OCI-LY1 (cell line): ENCODE measurements at regions not wholly inside any gene's neighbourhood (a gene's known extent, or its start where the extent isn't known, plus 50 kb on each side); places are given as distances from the start of the nearest gene placed in this dataset.

Experiments used
- H2AFZ ChIP-seq: fragments of 200-600 bp; sonication (generic), shearing (Covaris generic); 2 replicates; pipeline ENCODE4 v1.6.0; 2014; ENCODE audit warnings: antibody characterized with exemption, mild to moderate bottlenecking, low read length
- H3F3A ChIP-seq: fragments of 200-600 bp; sonication (generic), shearing (Covaris generic); 2 replicates; pipeline ENCODE4 v1.6.0; 2014; ENCODE audit warnings: mild to moderate bottlenecking, antibody characterized with exemption, low read length, moderate library complexity; ENCODE audit not compliant: insufficient read depth
- H3K27ac ChIP-seq: fragments of 200-600 bp; sonication (generic); 2 replicates; pipeline ENCODE4 v1.5.1; 2014; ENCODE audit warnings: low read length, mixed run types, mild to moderate bottlenecking, low read depth; ENCODE audit not compliant: poor library complexity, severe bottlenecking
- H3K27me3 ChIP-seq: fragments of 200-600 bp; sonication (generic); 2 replicates; pipeline ENCODE4 v1.6.0; 2014; ENCODE audit warnings: antibody characterized with exemption, mild to moderate bottlenecking, low read length, moderate library complexity; ENCODE audit not compliant: insufficient read depth
- H3K36me3 ChIP-seq: fragments of 200-600 bp; sonication (generic); 2 replicates; pipeline ENCODE4 v1.6.1; 2014; ENCODE audit warnings: mild to moderate bottlenecking, antibody characterized with exemption, low read length, moderate library complexity, mixed read lengths; ENCODE audit not compliant: insufficient read depth
- H3K4me1 ChIP-seq: fragments of 200-600 bp; sonication (generic); 2 replicates; pipeline ENCODE4 v1.5.1; 2014; ENCODE audit warnings: mild to moderate bottlenecking, low read length, moderate library complexity; ENCODE audit not compliant: insufficient read depth, severe bottlenecking
- H3K4me2 ChIP-seq: fragments of 200-600 bp; sonication (generic), shearing (Covaris generic); 2 replicates; pipeline ENCODE4 v1.6.1; 2014; ENCODE audit warnings: low read length
- H3K4me3 ChIP-seq: fragments of 200-600 bp; sonication (generic); 2 replicates; pipeline ENCODE4 v1.5.1; 2014; ENCODE audit warnings: low read length, low read depth, mild to moderate bottlenecking, mixed read lengths; ENCODE audit not compliant: poor library complexity, severe bottlenecking
- H3K79me2 ChIP-seq: fragments of 200-600 bp; shearing (Covaris generic); 2 replicates; pipeline ENCODE4 v1.6.1; 2016; ENCODE audit warnings: mixed run types, low read length, mixed read lengths; ENCODE audit not compliant: insufficient read depth
- H3K9ac ChIP-seq: fragments of 200-600 bp; sonication (generic), shearing (Covaris generic); 2 replicates; pipeline ENCODE4 v1.6.1; 2014; ENCODE audit warnings: mild to moderate bottlenecking, low read length, mixed read lengths
- H3K9me2 ChIP-seq: fragments of 200-600 bp; sonication (generic), shearing (Covaris generic); 2 replicates; pipeline ENCODE4 v1.6.1; 2014; ENCODE audit warnings: low read depth, mild to moderate bottlenecking, low read length, mixed read lengths
- H3K9me3 ChIP-seq: fragments of 200-600 bp; shearing (Covaris generic); 2 replicates; pipeline ENCODE4 v1.6.1; 2014; ENCODE audit warnings: low read length, mixed read lengths
- H4K20me1 ChIP-seq: fragments of 200-600 bp; sonication (generic), shearing (Covaris generic); 2 replicates; pipeline ENCODE4 v1.6.0; 2016; ENCODE audit warnings: mild to moderate bottlenecking, low read length; ENCODE audit not compliant: insufficient read depth
- CTCF ChIP-seq: fragments of 200-600 bp; sonication (generic), shearing (Covaris generic); IDR thresholded peaks from 2 replicates; pipeline ENCODE4 v1.5.1; 2017; ENCODE audit warnings: mild to moderate bottlenecking, antibody characterized with exemption, low read length, moderate library complexity, mixed read lengths
- EZH2 ChIP-seq: fragments of 200-600 bp; sonication (generic), shearing (Covaris generic); IDR thresholded peaks from 2 replicates; pipeline ENCODE4 v1.8.0; 2017; ENCODE audit warnings: borderline replicate concordance, mixed run types, mild to moderate bottlenecking, antibody characterized with exemption, low read length, moderate library complexity, mixed read lengths

GRCh38 chr3:72341380-72341770 is 506.9 kb downstream of the SHQ1 start:
- H3K4me2 ChIP-seq: no peak overlapping the region
- H3K27ac ChIP-seq: no peak overlapping the region
- no peaks in the 10 kb centered on the region for H3K9me2 ChIP-seq
- no peak overlapping the region for H3K4me3 ChIP-seq
- no peaks in the 10 kb centered on the region for H3F3A ChIP-seq
- TF ChIP-seq CTCF: no peak
- TF ChIP-seq EZH2: no peak
- H3K36me3 ChIP-seq: no peaks in the 10 kb centered on the region
- no peaks in the 10 kb centered on the region for H3K9me3 ChIP-seq
- H4K20me1 ChIP-seq: no peaks in the 10 kb centered on the region
- H2AFZ ChIP-seq: no peak overlapping the region
- no peaks in the 10 kb centered on the region for H3K79me2 ChIP-seq
- H3K4me1 ChIP-seq: no peaks in the 10 kb centered on the region
- no peak overlapping the region for H3K9ac ChIP-seq
- H3K27me3 ChIP-seq: no peaks in the 10 kb centered on the region

- Histone ChIP-seq H3K4me2 (no peak overlapping the region), H3K27ac (no peak overlapping the region), H2AFZ (no peak overlapping the region), H3K9me2 (no peaks in the 10 kb centered on the region), H3K4me3 (no peak overlapping the region), H3K4me1 (no peaks in the 10 kb centered on the region), H3K27me3 (no peaks in the 10 kb centered on the region), H3K9me3 (no peaks in the 10 kb centered on the region), H3K36me3 (no peaks in the 10 kb centered on the region), H3F3A (no peaks in the 10 kb centered on the region), H3K9ac (no peak overlapping the region), H4K20me1 (no peaks in the 10 kb centered on the region), H3K79me2 (no peaks in the 10 kb centered on the region)
- TF ChIP-seq CTCF: no peak
- TF ChIP-seq EZH2: no peak
Observed at GRCh38 chr3:72340476-72341379, 507.5 kb downstream of the SHQ1 start.

- TF ChIP-seq EZH2: no peak
- no peak for TF ChIP-seq CTCF
- H3K27ac ChIP-seq: no peak overlapping the region
- H3K4me1 ChIP-seq: no peaks in the 10 kb centered on the region
Observed at GRCh38 chr3:72340056-72340455, 508.2 kb downstream of the SHQ1 start.

More at GRCh38 chr3:72340056-72340455, 508.2 kb downstream of the SHQ1 start:
- Histone ChIP-seq H4K20me1 (no peaks in the 10 kb centered on the region), H3F3A (no peaks in the 10 kb centered on the region), H3K9me3 (no peaks in the 10 kb centered on the region), H3K36me3 (no peaks in the 10 kb centered on the region), H3K27me3 (peaks cover 2% of the 10 kb centered on the region; the same call in 1 of the 2 replicates), H3K4me3 (no peak overlapping the region), H3K9ac (no peak overlapping the region), H3K9me2 (no peaks in the 10 kb centered on the region), H2AFZ (no peak overlapping the region), H3K4me2 (no peak overlapping the region), H3K79me2 (no peaks in the 10 kb centered on the region)
